Upper lobe of left lung (tissue), 6 donors: ENCODE measurements at regions not wholly inside any gene's neighbourhood (a gene's known extent, or its start where the extent isn't known, plus 50 kb on each side); places are given as distances from the start of the nearest gene placed in this dataset.

Experiments used
- ATAC-seq, 2 donors: fragments of 200-7000 bp; cut with Tn5 transposase; one replicate each; pipeline ENCODE4 v1.9.1; 2022; ENCODE audit warnings: mild to moderate bottlenecking in 2 of 2, moderate library complexity in 2 of 2; ENCODE audit not compliant: low FRiP score in 2 of 2
- DNase-seq, 2 donors: peaks; one replicate each; pipeline ENCODE4 v3.0.0-alpha.2; 2019 to 2020
- H3K27ac ChIP-seq, 4 donors: fragments of 200-600 bp; sonication (generic); one replicate each; pipeline ENCODE4 v1.5.1; 2016 to 2019
- H3K27me3 ChIP-seq, 4 donors: fragments of 200-600 bp; sonication (generic); one replicate each; pipeline ENCODE4 v1.5.1; 2017 to 2019
- H3K36me3 ChIP-seq, 4 donors: fragments of 200-600 bp; sonication (generic); one replicate each; pipeline ENCODE4 v1.5.1; 2016 to 2019
- H3K4me1 ChIP-seq, 4 donors: fragments of 200-600 bp; sonication (generic); one replicate each; pipeline ENCODE4 v1.5.1; 2018 to 2019
- H3K4me3 ChIP-seq, 4 donors: fragments of 200-600 bp; sonication (generic); one replicate each; pipeline ENCODE4 v1.5.1; 2017 to 2019; ENCODE audit warnings: mild to moderate bottlenecking in 2 of 4, moderate library complexity in 1 of 4
- H3K9me3 ChIP-seq, 4 donors: fragments of 200-600 bp; sonication (generic); one replicate each; pipeline ENCODE4 v1.5.1; 2018 to 2019
- EP300 ChIP-seq, 4 donors: sonication (generic); formaldehyde crosslinking; IDR thresholded peaks; one replicate each; pipeline ENCODE4 v1.5.1; 2017; ENCODE audit warnings: antibody characterized with exemption in 4 of 4, control low read depth in 2 of 4
- POLR2A ChIP-seq, 4 donors: fragments of 450-650 bp; IDR thresholded peaks; one replicate each; pipeline ENCODE4 v1.5.1; 2016 to 2017; ENCODE audit warnings: antibody characterized with exemption in 4 of 4, mild to moderate bottlenecking in 2 of 4
- POLR2AphosphoS5 ChIP-seq, 2 donors: sonication (generic); formaldehyde crosslinking; IDR thresholded peaks; one replicate each; pipeline ENCODE4 v1.5.1; 2017; ENCODE audit warnings: antibody characterized with exemption in 2 of 2
- WGBS, 2 donors: methylation state at CpG; one replicate each; pipeline ENCODE4 v1.1.5; 2017 to 2018; 5-methylcytosine and 5-hydroxymethylcytosine counted together
- TF ChIP-seq, protein P1 (sequence below), 6 experiments: fragments of 450-650 bp in 4 of 6; fragments of 200-600 bp in 2 of 6; sonication (generic) in 2 of 6; IDR thresholded peaks; one replicate each; pipeline ENCODE4 v1.5.1; 2016 to 2019; ENCODE audit warnings: antibody characterized with exemption in 6 of 6
- donor health status: DM: no; HTN: no; CAD: no; lungs with moderate emphysema.
- donor health status: DM: no; HTN: yes; CAD: no; lungs with severe emphysema.

GRCh38 chr5:164504141-164504772 is 998.8 kb downstream of the MAT2B start:
- Histone ChIP-seq H3K27me3 (no peaks in the 10 kb centered on the region), H3K36me3 (no peaks in the 10 kb centered on the region), H3K9me3 (no peaks in the 10 kb centered on the region), H3K27ac (no peak overlapping the region), H3K4me3 (no peak overlapping the region), H3K4me1 (no peaks in the 10 kb centered on the region)
- TF ChIP-seq POLR2A (IDR thresholded peaks at IDR 0.05) (no peak), EP300 (IDR thresholded peaks at IDR 0.05) (no peak)
- TF ChIP-seq, protein P1, sequence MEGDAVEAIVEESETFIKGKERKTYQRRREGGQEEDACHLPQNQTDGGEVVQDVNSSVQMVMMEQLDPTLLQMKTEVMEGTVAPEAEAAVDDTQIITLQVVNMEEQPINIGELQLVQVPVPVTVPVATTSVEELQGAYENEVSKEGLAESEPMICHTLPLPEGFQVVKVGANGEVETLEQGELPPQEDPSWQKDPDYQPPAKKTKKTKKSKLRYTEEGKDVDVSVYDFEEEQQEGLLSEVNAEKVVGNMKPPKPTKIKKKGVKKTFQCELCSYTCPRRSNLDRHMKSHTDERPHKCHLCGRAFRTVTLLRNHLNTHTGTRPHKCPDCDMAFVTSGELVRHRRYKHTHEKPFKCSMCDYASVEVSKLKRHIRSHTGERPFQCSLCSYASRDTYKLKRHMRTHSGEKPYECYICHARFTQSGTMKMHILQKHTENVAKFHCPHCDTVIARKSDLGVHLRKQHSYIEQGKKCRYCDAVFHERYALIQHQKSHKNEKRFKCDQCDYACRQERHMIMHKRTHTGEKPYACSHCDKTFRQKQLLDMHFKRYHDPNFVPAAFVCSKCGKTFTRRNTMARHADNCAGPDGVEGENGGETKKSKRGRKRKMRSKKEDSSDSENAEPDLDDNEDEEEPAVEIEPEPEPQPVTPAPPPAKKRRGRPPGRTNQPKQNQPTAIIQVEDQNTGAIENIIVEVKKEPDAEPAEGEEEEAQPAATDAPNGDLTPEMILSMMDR (IDR thresholded peaks at IDR 0.05), result peak; percentile 61 to 82 (median 72)
- ATAC-seq (peak in 1 of 2 donors; percentile 71), DNase-seq (no peak)
- WGBS, 2 donors, result 27 to 31% methylated on average over 7 of the region's 7 CpGs

GRCh38 chr5:164505791-164506190 is 1000.4 kb downstream of the MAT2B start:
- H3K36me3 ChIP-seq, result no peaks in the 10 kb centered on the region
- H3K4me1 ChIP-seq, result no peaks in the 10 kb centered on the region
- TF ChIP-seq POLR2A (IDR thresholded peaks at IDR 0.05) (no peak), POLR2AphosphoS5 (IDR thresholded peaks at IDR 0.05) (no peak), EP300 (IDR thresholded peaks at IDR 0.05) (no peak)
- TF ChIP-seq, protein P1 (IDR thresholded peaks at IDR 0.05), result no peak
- DNase-seq (no peak), ATAC-seq (no peak)
- no peak overlapping the region for H3K4me3 ChIP-seq
- H3K9me3 ChIP-seq, result no peaks in the 10 kb centered on the region
- no peaks in the 10 kb centered on the region for H3K27me3 ChIP-seq
- H3K27ac ChIP-seq, result no peak overlapping the region
- 74 to 77% methylated on average over 4 of the region's 4 CpGs for WGBS, 2 donors

DNA sequence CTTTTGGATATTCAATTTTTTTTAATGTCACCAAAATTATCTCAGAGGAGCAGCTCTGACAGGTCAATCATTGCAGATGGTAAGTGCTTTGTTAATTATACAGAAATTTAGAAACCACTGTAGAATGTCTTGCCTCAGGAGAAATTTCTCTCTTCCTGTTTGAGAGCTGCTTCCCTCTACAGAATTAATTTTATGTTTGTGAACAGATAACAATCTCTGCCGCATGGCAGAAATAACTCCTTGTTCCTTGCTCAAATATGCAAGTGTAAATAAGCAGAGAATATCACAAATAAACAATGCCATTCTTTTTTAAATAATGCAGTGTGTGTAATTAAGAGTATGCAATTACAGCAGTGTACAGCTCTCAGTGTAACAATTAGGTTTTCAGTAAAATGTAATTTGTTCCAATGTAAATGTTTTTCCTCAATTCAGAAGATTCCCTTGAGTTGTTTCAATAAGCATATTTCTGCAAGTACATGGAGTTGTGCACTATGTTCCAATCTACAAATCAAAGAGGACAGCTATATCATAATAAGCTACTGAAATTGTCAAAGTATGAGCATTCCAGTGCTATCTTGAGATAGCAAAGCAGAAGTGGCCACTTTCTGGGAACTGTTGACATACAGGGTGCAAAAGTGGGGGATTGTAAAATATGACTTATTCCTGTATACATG is 1012.8 kb downstream of the MAT2B start:
- 6 to 19% methylated on average over 1 of the region's 1 CpG for WGBS, 2 donors
- H3K36me3 ChIP-seq, result no peaks in the 10 kb centered on the region

DNA sequence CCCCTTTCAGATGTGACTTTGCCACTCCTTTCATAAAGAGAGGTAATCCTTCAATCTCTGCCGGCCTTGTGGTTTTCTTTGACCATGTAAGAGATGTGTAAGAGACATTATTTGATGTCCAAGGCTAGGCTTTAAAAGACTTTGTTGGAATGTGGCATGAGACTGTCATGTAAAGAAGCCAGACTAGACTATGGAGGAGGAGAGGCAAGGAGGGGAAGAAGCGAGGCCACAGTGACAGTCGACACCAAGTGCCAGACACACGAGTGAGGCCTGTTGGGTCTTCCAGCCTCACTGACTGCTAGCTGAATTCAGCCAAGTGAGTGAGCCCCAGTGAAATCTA is 1013.3 kb downstream of the MAT2B start:
- ATAC-seq (no peak), DNase-seq (no peak)
- Histone ChIP-seq H3K27ac (no peak overlapping the region), H3K27me3 (no peaks in the 10 kb centered on the region), H3K36me3 (no peaks in the 10 kb centered on the region), H3K4me3 (no peak overlapping the region), H3K9me3 (no peaks in the 10 kb centered on the region), H3K4me1 (peaks cover 0 to 10% (median 0%) of the 10 kb centered on the region in 4 donors)
- TF ChIP-seq, protein P1 (IDR thresholded peaks at IDR 0.05), result no peak
- TF ChIP-seq POLR2AphosphoS5 (IDR thresholded peaks at IDR 0.05), result no peak
- no peak for TF ChIP-seq EP300 (IDR thresholded peaks at IDR 0.05)
- no peak for TF ChIP-seq POLR2A (IDR thresholded peaks at IDR 0.05)
- WGBS, 2 donors, result 75 to 82% methylated on average over 4 of the region's 4 CpGs

More for the DNA sequence above, 1012.8 kb downstream of the MAT2B start:
- H3K27ac ChIP-seq, result no peak overlapping the region
- peaks cover 0 to 10% (median 0%) of the 10 kb centered on the region in 4 donors for H3K4me1 ChIP-seq
- TF ChIP-seq EP300 (IDR thresholded peaks at IDR 0.05), result no peak
- TF ChIP-seq, protein P1 (IDR thresholded peaks at IDR 0.05), result no peak
- no peak for TF ChIP-seq POLR2A (IDR thresholded peaks at IDR 0.05)
- no peak for TF ChIP-seq POLR2AphosphoS5 (IDR thresholded peaks at IDR 0.05)
- H3K9me3 ChIP-seq, result no peaks in the 10 kb centered on the region
- H3K4me3 ChIP-seq, result no peak overlapping the region
- no peaks in the 10 kb centered on the region for H3K27me3 ChIP-seq
- DNase-seq, result no peak
- ATAC-seq, result no peak
